ENCODE measurements at regions not wholly inside any gene's neighbourhood (a gene's known extent, or its start where the extent isn't known, plus 50 kb on each side); places are given as distances from the start of the nearest gene placed in this dataset.

DNA sequence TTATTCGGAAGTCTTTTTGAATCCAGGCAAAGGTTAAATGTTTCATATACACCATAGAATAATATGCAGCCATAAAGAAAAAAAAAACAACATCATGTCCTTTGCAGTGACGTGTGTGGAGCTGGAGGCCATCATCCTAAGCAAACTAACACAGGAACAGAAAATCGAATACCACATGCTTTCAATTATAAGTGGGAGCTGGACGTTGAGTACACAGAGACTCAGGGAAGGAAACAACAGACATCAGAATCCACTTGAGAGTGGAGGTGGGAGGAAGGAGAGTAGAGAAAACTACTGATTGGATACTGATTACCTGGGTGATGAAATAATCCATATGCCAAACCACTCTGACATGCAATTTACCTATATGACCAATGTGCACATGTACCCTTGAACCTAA lies 293.4 kb downstream of the KLF6 start:
- TF ChIP-seq, protein P1, sequence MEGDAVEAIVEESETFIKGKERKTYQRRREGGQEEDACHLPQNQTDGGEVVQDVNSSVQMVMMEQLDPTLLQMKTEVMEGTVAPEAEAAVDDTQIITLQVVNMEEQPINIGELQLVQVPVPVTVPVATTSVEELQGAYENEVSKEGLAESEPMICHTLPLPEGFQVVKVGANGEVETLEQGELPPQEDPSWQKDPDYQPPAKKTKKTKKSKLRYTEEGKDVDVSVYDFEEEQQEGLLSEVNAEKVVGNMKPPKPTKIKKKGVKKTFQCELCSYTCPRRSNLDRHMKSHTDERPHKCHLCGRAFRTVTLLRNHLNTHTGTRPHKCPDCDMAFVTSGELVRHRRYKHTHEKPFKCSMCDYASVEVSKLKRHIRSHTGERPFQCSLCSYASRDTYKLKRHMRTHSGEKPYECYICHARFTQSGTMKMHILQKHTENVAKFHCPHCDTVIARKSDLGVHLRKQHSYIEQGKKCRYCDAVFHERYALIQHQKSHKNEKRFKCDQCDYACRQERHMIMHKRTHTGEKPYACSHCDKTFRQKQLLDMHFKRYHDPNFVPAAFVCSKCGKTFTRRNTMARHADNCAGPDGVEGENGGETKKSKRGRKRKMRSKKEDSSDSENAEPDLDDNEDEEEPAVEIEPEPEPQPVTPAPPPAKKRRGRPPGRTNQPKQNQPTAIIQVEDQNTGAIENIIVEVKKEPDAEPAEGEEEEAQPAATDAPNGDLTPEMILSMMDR (conservative IDR thresholded peaks at IDR 0.05; ENCODE audit: low read depth, low read length), result no peak
- TF ChIP-seq RAD21 (IDR thresholded peaks at IDR 0.05; ENCODE audit: low read length), result no peak
- TF ChIP-seq CHD1 (IDR thresholded peaks at IDR 0.05; ENCODE audit: low read depth, low read length), result no peak
- TF ChIP-seq POLR2A (IDR thresholded peaks at IDR 0.05; ENCODE audit: low read depth, low read length), result no peak
- no peak for TF ChIP-seq SMC3 (IDR thresholded peaks at IDR 0.05; ENCODE audit: low read depth, low read length)
